ENCODE measurements at regions not wholly inside any gene's neighbourhood (a gene's known extent, or its start where the extent isn't known, plus 50 kb on each side); places are given as distances from the start of the nearest gene placed in this dataset.

DNA sequence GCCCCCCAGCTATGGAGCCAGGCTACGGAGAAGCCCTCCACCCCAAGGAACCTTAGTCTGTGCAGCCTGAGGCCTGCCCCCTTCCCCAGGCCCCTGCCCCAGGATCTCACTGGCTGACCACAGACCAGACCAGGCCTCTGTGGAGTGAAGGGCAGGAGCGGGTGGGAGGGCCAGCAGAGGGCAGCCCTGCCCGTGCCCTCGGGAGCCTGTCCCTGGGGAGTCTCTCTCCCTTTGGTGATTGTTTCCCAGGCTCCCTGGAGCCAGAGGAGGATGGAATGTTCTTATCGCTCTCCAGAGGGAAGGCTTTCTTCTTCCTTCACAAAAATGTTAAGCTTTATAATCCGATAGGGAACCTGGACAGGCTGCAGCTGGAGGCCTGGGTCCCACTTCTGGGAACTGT is 455.3 kb downstream of the SOX6 start:
- Histone ChIP-seq H3K27me3 (no peaks in the 10 kb centered on the region), H3K9me3 (no peaks in the 10 kb centered on the region), H3K36me3 (no peaks in the 10 kb centered on the region), H3K4me3 (no peak overlapping the region), H3K4me1 (peaks cover 3% of the 10 kb centered on the region), H3K27ac (peak overlapping the region; percentile 40), H3K9ac (ENCODE audit: low read depth in 2 of 2, low read length in 2 of 2) (no peak overlapping the region)
- DNase-seq: no peak
- intact Hi-C loops (cut with DNase I): no loop called here
- TF ChIP-seq, protein P1, sequence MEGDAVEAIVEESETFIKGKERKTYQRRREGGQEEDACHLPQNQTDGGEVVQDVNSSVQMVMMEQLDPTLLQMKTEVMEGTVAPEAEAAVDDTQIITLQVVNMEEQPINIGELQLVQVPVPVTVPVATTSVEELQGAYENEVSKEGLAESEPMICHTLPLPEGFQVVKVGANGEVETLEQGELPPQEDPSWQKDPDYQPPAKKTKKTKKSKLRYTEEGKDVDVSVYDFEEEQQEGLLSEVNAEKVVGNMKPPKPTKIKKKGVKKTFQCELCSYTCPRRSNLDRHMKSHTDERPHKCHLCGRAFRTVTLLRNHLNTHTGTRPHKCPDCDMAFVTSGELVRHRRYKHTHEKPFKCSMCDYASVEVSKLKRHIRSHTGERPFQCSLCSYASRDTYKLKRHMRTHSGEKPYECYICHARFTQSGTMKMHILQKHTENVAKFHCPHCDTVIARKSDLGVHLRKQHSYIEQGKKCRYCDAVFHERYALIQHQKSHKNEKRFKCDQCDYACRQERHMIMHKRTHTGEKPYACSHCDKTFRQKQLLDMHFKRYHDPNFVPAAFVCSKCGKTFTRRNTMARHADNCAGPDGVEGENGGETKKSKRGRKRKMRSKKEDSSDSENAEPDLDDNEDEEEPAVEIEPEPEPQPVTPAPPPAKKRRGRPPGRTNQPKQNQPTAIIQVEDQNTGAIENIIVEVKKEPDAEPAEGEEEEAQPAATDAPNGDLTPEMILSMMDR (IDR thresholded peaks at IDR 0.05): no peak

DNA sequence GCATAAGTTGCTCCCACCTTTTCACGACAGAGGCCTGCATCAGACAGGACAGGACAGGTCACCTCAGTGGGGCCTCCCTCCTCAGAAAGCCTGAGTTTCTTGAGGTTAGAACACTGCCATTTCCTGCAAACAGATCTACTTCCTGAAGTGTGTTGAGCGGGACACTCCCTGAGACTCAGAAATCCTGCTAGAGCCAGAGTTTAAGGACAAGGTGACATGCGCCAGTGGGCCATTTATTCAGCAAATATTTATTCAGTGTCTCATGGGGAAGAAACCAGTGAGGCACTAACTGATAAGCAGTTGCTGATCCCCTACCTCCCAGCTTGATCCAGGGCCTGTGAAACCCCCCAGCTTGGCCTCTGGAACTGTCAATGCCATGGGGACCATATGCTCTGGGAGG is 454.6 kb downstream of the SOX6 start:
- H3K27ac ChIP-seq: peak overlapping the region; percentile 40
- no peak overlapping the region for H3K9ac ChIP-seq (ENCODE audit: low read depth in 2 of 2, low read length in 2 of 2)
- no peaks in the 10 kb centered on the region for H3K27me3 ChIP-seq
- H3K4me3 ChIP-seq: no peak overlapping the region
- no peaks in the 10 kb centered on the region for H3K36me3 ChIP-seq
- DNase-seq: peak; percentile 53
- intact Hi-C loops (cut with DNase I): no loop called here
- no peaks in the 10 kb centered on the region for H3K9me3 ChIP-seq
- TF ChIP-seq, protein P1 (IDR thresholded peaks at IDR 0.05): no peak
- H3K4me1 ChIP-seq: peaks cover 3% of the 10 kb centered on the region

GRCh38 chr11:15903246-15903645 is 453.1 kb downstream of the SOX6 start:
- Histone ChIP-seq H3K27ac (no peak overlapping the region), H3K4me3 (no peak overlapping the region), H3K4me1 (peaks cover 3% of the 10 kb centered on the region), H3K9me3 (no peaks in the 10 kb centered on the region), H3K36me3 (no peaks in the 10 kb centered on the region), H3K9ac (ENCODE audit: low read depth in 2 of 2, low read length in 2 of 2) (no peak overlapping the region), H3K27me3 (no peaks in the 10 kb centered on the region)
- TF ChIP-seq, protein P1 (IDR thresholded peaks at IDR 0.05): no peak
- DNase-seq: no peak
- intact Hi-C loops (cut with DNase I): no loop called here

DNA sequence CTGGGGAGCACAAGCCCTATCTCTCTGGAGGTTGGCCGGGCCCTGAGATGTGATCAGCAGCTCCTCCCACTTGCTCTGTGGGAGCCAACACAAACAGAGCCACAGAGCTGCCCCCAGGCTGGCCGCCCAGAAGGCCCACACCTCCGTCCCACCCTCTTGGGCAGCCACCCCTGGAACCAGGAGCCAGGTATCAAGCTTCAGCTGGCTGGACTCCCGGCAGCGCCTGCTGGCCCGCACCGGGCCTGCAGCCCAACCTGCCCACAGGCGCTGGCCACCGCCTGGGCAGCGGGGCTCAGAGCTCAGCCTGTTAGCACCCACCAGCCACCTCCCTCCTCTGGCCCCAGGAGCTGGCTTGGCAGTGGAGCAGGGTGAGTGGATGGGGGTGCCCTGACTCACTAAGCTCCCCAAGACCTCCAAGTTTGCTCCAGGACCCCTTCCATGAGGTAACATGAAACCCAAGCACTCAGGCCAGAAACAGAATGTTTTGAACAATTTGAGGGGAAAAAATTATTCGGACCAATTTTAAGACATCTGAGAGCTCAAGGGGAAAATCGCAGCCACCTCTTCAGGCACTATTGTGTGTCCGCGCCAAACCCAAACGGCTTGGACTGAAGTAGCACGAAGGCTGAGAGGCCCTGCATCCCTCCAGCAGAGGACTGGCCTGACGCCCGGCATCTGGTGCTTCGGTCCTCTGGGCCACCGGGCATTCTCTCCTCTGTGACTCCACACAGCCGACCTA is 450.8 kb downstream of the SOX6 start:
- Histone ChIP-seq H3K9ac (ENCODE audit: low read depth in 2 of 2, low read length in 2 of 2) (no peak overlapping the region), H3K36me3 (no peaks in the 10 kb centered on the region), H3K27ac (no peak overlapping the region), H3K9me3 (no peaks in the 10 kb centered on the region), H3K27me3 (no peaks in the 10 kb centered on the region), H3K4me3 (no peak overlapping the region), H3K4me1 (peaks cover 3% of the 10 kb centered on the region)
- intact Hi-C loops (cut with DNase I): no loop called here
- TF ChIP-seq, protein P1 (IDR thresholded peaks at IDR 0.05): no peak
- no peak for DNase-seq

- Histone ChIP-seq H3K9ac (ENCODE audit: low read depth in 2 of 2, low read length in 2 of 2) (no peak overlapping the region), H3K4me1 (peaks cover 3% of the 10 kb centered on the region), H3K27ac (no peak overlapping the region), H3K4me3 (no peak overlapping the region), H3K9me3 (no peaks in the 10 kb centered on the region), H3K36me3 (no peaks in the 10 kb centered on the region), H3K27me3 (no peaks in the 10 kb centered on the region)
- no peak for DNase-seq
- intact Hi-C loops (cut with DNase I): no loop called here
- TF ChIP-seq, protein P1 (IDR thresholded peaks at IDR 0.05): no peak
Observed at GRCh38 chr11:15906481-15907035, 449.8 kb downstream of the SOX6 start.
